ENCODE measurements at regions not wholly inside any gene's neighbourhood (a gene's known extent, or its start where the extent isn't known, plus 50 kb on each side); places are given as distances from the start of the nearest gene placed in this dataset.
"Not testable (repeated sequence)": the region's sequence is repeated elsewhere in the genome, so short reads cannot be mapped to it uniquely, and the experiment has no call there.

DNA sequence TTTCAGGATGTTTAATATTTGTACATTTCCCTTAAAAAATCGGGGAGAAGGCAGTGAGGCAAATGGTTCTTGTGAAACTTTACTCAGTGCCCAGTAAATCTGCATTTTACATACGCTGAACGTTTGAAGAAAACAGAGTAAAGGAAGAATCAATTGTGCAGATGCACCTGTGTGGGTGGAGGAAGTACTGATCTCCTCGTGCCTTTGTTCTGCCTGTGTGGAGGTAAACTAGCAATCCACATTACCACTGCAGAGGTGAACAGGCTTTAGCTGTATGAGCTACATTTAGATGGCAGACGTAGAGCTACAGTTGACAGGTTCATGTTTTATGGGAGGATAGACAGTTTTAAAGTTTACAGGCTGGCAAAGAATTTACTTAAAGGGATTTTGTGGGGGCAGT, 62.7 kb upstream of the VIPR2 start:
- no peak for DNase-seq (ENCODE audit: low read depth)
- H3K4me3 ChIP-seq (ENCODE audit: low read length) = no peak overlapping the region
- H3K36me3 ChIP-seq (ENCODE audit: control insufficient read depth, insufficient read depth, low read length, severe bottlenecking) = no peaks in the 10 kb centered on the region
- H3K27me3 ChIP-seq (replicated peaks; ENCODE audit: control insufficient read depth, insufficient read depth, low read length) = no peaks in the 10 kb centered on the region
- H3K4me1 ChIP-seq (ENCODE audit: control insufficient read depth, insufficient read depth, low read length) = no peaks in the 10 kb centered on the region
- H3K9me3 ChIP-seq (ENCODE audit: control insufficient read depth, low read length) = no peaks in the 10 kb centered on the region
- no peak overlapping the region for H3K9ac ChIP-seq (ENCODE audit: low read length)

DNA sequence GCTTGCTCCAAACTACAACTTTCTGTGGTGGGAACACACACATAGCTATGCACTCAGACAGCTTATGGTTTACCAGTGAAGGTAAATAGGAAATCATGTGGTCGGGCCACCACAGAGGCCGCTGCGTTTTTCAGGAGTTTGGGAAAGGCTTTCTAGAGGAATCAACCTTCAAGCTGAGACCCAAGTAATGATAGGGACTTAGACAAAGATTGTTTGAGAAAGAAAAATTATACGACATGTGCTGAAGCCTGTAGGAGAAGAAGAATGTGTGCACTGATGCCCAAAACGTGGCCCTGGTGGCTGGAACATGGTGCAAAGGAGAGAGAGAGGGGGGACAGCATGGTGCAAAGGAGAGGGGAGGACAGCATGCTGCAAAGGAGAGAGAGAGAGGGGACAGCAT, 61.2 kb upstream of the VIPR2 start:
- no peaks in the 10 kb centered on the region for H3K36me3 ChIP-seq (ENCODE audit: control insufficient read depth, insufficient read depth, low read length, severe bottlenecking)
- no peak overlapping the region for H3K4me3 ChIP-seq (ENCODE audit: low read length)
- no peak for DNase-seq (ENCODE audit: low read depth)
- no peaks in the 10 kb centered on the region for H3K9me3 ChIP-seq (ENCODE audit: control insufficient read depth, low read length)
- no peaks in the 10 kb centered on the region for H3K27me3 ChIP-seq (replicated peaks; ENCODE audit: control insufficient read depth, insufficient read depth, low read length)
- H3K4me1 ChIP-seq (ENCODE audit: control insufficient read depth, insufficient read depth, low read length) = no peaks in the 10 kb centered on the region
- H3K9ac ChIP-seq (ENCODE audit: low read length) = no peak overlapping the region

DNA sequence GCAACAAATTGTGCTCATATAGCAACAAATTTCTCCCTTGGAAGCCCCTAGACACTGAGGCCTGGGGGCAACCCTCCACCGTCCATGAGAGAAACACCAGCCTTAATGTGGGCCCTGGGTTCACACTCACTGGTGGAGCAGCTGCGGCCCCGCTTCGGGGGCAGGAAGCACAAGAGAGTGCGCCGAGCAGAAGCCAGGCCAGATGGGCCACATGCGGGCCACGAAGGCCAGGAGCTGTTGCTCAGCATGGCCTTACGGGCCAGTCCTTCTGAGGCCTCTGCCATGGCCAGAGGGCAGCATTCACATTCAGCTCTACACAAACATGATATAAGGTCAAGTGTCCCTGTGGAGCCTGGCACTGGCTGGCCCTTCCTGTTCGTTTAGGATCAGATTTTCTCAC, 60.0 kb upstream of the VIPR2 start:
- DNase-seq (ENCODE audit: low read depth) = no peak
- Histone ChIP-seq H3K4me1 (ENCODE audit: control insufficient read depth, insufficient read depth, low read length) (no peaks in the 10 kb centered on the region), H3K4me3 (ENCODE audit: low read length) (no peak overlapping the region), H3K9me3 (ENCODE audit: control insufficient read depth, low read length) (no peaks in the 10 kb centered on the region), H3K27me3 (replicated peaks; ENCODE audit: control insufficient read depth, insufficient read depth, low read length) (no peaks in the 10 kb centered on the region), H3K9ac (ENCODE audit: low read length) (no peak overlapping the region), H3K36me3 (ENCODE audit: control insufficient read depth, insufficient read depth, low read length, severe bottlenecking) (no peaks in the 10 kb centered on the region)

DNA sequence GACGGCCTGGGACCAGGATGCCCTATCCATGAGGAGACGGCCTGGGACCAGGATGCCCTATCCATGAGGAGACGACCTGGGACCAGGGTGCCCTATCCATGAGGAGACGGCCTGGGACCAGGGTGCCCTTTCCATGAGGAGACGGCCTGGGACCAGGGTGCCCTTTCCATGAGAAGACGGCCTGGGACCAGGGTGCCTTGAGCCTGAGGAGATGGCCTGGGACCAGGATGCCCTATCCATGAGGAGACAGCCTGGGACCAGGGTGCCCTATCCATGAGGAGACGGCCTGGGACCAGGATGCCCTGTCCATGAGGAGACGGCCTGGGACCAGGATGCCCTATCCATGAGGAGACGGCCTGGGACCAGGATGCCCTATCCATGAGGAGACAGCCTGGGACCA, 58.6 kb upstream of the VIPR2 start:
- not testable (repeated sequence) for H3K4me3 ChIP-seq (ENCODE audit: low read length); H3K36me3 ChIP-seq (ENCODE audit: control insufficient read depth, insufficient read depth, low read length, severe bottlenecking); H3K4me1 ChIP-seq (ENCODE audit: control insufficient read depth, insufficient read depth, low read length); H3K9me3 ChIP-seq (ENCODE audit: control insufficient read depth, low read length); DNase-seq (ENCODE audit: low read depth); H3K9ac ChIP-seq (ENCODE audit: low read length); H3K27me3 ChIP-seq (replicated peaks; ENCODE audit: control insufficient read depth, insufficient read depth, low read length)

DNA sequence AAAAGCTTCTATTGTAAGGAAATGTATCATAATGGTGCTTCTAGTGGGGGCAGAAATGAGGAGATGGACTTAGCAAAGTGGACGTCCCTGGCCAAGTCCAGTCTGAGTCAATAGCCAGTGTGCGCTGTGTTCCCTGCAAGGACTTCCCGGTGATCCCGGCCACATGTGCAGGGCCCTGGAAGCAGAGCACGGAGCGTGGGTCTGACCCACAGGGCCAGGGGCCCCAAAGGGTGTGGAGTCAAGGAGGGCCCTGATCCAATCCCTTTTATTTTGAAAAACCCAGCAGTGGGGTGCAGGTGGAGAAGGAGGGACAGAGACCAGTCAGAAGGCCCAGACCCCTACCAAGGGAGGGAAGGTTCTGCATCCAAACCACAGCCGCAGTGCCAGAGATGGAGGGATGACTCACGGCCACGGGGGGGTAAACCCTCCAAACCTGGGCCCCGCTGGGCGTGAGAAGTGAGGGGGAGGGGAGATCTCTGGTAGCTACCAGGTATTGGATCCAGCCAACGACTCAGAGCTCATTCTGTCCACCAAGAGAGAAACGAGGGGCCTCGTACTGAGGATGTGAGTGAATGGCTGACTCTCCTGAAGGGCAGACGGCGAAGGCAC, 57.2 kb upstream of the VIPR2 start:
- Histone ChIP-seq H3K4me3 (ENCODE audit: low read length) (no peak overlapping the region), H3K4me1 (ENCODE audit: control insufficient read depth, insufficient read depth, low read length) (no peaks in the 10 kb centered on the region), H3K9me3 (ENCODE audit: control insufficient read depth, low read length) (no peaks in the 10 kb centered on the region), H3K9ac (ENCODE audit: low read length) (no peak overlapping the region), H3K27me3 (replicated peaks; ENCODE audit: control insufficient read depth, insufficient read depth, low read length) (no peaks in the 10 kb centered on the region), H3K36me3 (ENCODE audit: control insufficient read depth, insufficient read depth, low read length, severe bottlenecking) (no peaks in the 10 kb centered on the region)
- DNase-seq (ENCODE audit: low read depth) = no peak

DNA sequence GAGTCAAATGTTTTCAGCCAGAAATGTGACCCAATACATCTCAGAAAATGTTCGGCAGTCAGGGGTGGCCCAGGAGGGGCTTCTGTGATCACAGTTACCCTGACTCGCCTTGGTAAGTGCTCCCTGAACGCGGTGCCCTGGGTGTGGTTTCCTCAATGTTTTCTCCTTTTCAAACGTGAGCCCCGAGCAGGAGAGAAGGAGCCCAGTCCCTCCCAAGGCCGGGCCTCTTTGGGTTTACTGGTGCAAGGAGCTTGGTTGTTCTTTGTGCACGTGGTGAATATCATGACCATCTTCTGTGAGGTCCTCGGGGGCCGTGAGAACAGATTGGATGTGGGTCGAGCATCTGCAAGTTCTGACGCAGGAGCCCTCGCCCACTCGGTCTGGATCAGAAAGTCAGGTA, 55.8 kb upstream of the VIPR2 start:
- no peak overlapping the region for H3K9ac ChIP-seq (ENCODE audit: low read length)
- no peaks in the 10 kb centered on the region for H3K9me3 ChIP-seq (ENCODE audit: control insufficient read depth, low read length)
- no peak for DNase-seq (ENCODE audit: low read depth)
- H3K27me3 ChIP-seq (replicated peaks; ENCODE audit: control insufficient read depth, insufficient read depth, low read length) = no peaks in the 10 kb centered on the region
- H3K36me3 ChIP-seq (ENCODE audit: control insufficient read depth, insufficient read depth, low read length, severe bottlenecking) = no peaks in the 10 kb centered on the region
- no peak overlapping the region for H3K4me3 ChIP-seq (ENCODE audit: low read length)
- no peaks in the 10 kb centered on the region for H3K4me1 ChIP-seq (ENCODE audit: control insufficient read depth, insufficient read depth, low read length)

DNA sequence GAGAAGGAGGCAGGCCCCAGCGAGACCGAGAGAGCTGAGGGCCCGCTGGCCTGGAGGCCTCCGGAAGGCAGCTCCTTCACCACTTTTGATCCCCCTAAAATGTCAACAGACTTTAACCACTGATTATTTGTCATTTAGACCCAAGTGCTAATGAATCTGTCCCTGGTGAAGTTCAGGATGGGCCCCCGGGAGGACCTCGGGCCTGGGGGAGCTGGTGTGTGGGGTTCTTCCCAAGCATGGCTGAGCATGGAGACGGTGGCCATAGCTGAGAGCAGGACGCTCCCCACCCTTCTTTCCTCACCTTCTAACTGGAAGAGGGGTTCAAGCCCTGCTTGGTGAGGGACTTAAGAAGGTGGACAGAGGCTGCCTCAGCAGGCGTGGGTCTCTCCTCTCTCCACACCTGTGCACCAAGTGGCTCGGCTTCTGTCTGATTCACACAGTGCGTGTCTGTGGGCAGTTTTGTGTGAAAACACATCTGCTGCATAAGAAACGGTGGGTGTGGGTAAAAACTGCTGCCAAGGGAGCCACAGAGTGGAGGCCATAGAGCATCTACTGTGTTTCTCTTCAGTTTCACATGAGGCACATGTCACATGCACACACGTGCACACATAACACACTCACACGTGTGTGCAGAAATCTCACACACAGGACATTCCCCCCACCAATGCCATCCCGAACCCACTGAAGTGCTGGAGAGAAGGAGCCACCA, 53.5 kb upstream of the VIPR2 start:
- DNase-seq (ENCODE audit: low read depth) = no peak
- Histone ChIP-seq H3K27me3 (replicated peaks; ENCODE audit: control insufficient read depth, insufficient read depth, low read length) (no peaks in the 10 kb centered on the region), H3K9me3 (ENCODE audit: control insufficient read depth, low read length) (no peaks in the 10 kb centered on the region), H3K36me3 (ENCODE audit: control insufficient read depth, insufficient read depth, low read length, severe bottlenecking) (no peaks in the 10 kb centered on the region), H3K4me1 (ENCODE audit: control insufficient read depth, insufficient read depth, low read length) (no peaks in the 10 kb centered on the region), H3K9ac (ENCODE audit: low read length) (no peak overlapping the region), H3K4me3 (ENCODE audit: low read length) (no peak overlapping the region)

DNA sequence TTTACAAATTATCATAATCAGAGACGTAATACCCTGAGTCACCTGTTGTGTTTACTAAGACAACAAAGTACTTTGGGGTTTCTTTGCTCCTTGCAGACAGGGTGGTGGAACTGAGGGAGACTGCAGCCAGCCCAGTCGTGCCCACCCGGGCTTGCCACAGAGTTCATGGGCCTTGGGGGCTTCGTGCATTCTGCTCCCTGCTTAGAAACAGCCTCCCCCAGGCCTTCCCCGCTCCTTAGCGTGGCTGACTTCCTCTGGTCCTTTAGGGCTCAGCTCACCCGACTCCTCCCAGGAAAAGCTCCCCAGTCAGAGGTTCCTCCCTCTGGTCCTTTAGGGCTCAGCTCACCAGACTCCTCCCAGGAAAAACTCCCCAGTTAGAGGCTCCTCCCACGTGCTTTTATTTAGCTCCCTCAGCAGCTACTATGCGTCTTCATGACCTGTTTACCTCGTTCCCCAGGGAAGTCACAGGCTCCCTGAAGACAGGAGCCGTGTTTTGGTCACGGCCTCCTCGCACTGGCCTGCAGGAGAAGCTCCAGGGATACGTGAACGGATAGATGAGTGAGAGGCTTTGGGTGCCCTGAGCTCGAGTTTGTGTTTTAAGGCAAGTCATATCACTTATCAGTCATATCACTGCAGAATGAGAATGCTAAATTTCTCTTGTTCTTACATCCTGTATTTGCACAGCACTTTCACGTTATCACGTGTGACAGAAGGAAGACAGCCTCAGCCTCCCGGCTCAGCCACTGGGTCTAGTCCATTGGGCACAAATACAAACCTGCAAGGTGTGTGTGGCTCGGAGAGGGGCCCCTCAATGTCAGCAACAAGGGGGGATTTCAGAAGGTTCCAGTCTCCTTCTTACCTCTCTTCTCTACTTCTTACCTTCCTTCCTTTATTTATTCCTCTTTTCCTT, 52.7 kb upstream of the VIPR2 start:
- Histone ChIP-seq H3K4me1 (ENCODE audit: control insufficient read depth, insufficient read depth, low read length) (no peaks in the 10 kb centered on the region), H3K4me3 (ENCODE audit: low read length) (no peak overlapping the region), H3K36me3 (ENCODE audit: control insufficient read depth, insufficient read depth, low read length, severe bottlenecking) (no peaks in the 10 kb centered on the region), H3K27me3 (replicated peaks; ENCODE audit: control insufficient read depth, insufficient read depth, low read length) (no peaks in the 10 kb centered on the region), H3K9me3 (ENCODE audit: control insufficient read depth, low read length) (no peaks in the 10 kb centered on the region), H3K9ac (ENCODE audit: low read length) (no peak overlapping the region)
- DNase-seq (ENCODE audit: low read depth) = no peak

DNA sequence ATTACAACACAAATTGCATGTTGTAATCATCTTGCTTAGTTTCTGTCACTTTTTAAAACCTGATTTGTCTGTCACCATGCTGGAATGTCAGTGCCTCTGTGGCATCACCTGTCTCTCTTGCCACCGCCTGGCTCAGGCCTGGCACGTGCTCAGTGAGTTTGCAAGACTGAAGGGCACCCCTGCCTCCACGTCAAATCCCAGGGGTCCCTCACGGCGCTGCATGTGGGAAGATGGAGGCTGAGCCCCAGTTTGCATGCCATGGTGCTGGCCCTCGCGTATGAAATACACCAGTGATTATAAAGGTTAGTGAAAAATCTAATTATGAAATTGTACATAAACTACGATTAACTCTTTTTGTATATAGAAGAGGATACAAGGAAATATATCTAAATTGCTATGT, 51.9 kb upstream of the VIPR2 start:
- no peaks in the 10 kb centered on the region for H3K27me3 ChIP-seq (replicated peaks; ENCODE audit: control insufficient read depth, insufficient read depth, low read length)
- H3K36me3 ChIP-seq (ENCODE audit: control insufficient read depth, insufficient read depth, low read length, severe bottlenecking) = no peaks in the 10 kb centered on the region
- no peaks in the 10 kb centered on the region for H3K9me3 ChIP-seq (ENCODE audit: control insufficient read depth, low read length)
- no peak for DNase-seq (ENCODE audit: low read depth)
- H3K4me1 ChIP-seq (ENCODE audit: control insufficient read depth, insufficient read depth, low read length) = no peaks in the 10 kb centered on the region
- no peak overlapping the region for H3K9ac ChIP-seq (ENCODE audit: low read length)
- no peak overlapping the region for H3K4me3 ChIP-seq (ENCODE audit: low read length)

DNA sequence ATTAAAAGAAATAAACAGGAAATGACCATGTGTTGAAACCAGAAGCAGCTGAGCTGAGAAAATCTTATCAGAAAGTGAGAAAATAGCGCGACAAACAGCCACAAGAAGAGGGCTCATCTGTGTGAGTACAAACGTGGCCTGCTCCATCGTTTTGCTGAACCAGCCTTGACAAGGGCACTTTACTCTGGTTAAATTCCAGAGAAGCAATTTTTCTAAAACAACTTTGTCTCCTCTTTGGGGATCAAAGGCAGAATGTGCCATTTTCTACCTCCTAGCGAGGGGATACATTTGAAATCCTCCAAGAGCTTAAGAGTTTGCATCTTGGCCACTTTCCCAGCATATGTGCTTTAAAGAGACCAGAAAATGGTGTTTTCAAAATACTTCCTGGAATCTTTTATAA, 51.3 kb upstream of the VIPR2 start:
- Histone ChIP-seq H3K9ac (ENCODE audit: low read length) (no peak overlapping the region), H3K4me3 (ENCODE audit: low read length) (no peak overlapping the region), H3K27me3 (replicated peaks; ENCODE audit: control insufficient read depth, insufficient read depth, low read length) (no peaks in the 10 kb centered on the region), H3K9me3 (ENCODE audit: control insufficient read depth, low read length) (no peaks in the 10 kb centered on the region), H3K36me3 (ENCODE audit: control insufficient read depth, insufficient read depth, low read length, severe bottlenecking) (no peaks in the 10 kb centered on the region), H3K4me1 (ENCODE audit: control insufficient read depth, insufficient read depth, low read length) (no peaks in the 10 kb centered on the region)
- DNase-seq (ENCODE audit: low read depth) = no peak
